HS-27A (cell line): ENCODE measurements at regions not wholly inside any gene's neighbourhood (a gene's known extent, or its start where the extent isn't known, plus 50 kb on each side); places are given as distances from the start of the nearest gene placed in this dataset.

Source experiments
- DNase-seq: peaks from one replicate; pipeline ENCODE4 v3.0.0-alpha.2; 2012; ENCODE audit warnings: low read depth, missing footprints

DNA sequence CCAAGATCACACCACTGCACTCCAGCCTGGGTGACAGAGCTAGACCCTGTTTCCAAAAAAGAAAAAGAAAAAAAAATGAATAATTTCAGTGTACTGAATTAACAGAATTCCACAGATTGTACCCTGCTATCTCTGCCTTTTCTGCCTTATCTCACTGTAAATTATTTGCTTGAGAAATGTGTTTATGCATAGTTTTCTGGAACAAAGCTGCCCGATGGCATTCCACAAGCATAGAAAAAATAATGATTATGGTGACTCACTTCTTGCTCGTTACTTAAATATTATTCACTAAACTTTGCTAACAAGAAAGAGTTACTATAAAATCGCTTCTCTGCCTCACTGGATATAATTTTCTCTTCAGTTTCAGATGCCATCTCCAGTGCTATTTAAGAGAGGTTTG, 88.7 kb upstream of the FAM169A start:
- DNase-seq = no peak

- DNase-seq = peak; percentile 59
These were observed 87.9 kb upstream of the FAM169A start for GRCh38 chr5:74953937-74954720.

DNA sequence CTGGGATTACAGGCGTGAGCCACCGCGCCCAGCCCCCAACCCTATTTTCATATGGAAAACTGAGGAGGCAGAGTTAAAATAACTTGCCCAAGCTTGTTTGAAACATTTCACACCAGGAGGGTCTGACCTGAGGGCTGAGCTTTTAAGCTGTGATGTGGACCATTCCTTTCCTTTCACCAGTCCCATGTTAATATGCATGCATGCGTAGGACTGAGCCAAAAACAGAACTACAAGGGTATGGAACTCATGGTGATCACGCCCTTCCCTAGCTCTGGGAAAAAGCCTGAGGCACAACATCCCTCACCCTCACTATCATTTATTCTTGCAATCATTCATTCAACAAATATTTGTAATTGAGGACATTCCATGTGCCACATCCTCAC, 87.4 kb upstream of the FAM169A start:
- DNase-seq = no peak

GRCh38 chr5:74952406-74952805, 86.2 kb upstream of the FAM169A start:
- no peak for DNase-seq

- no peak for DNase-seq
These were observed 85.7 kb upstream of the FAM169A start for GRCh38 chr5:74951865-74952264.

- DNase-seq = no peak
These were observed 84.8 kb upstream of the FAM169A start for GRCh38 chr5:74950836-74951515.

- no peak for DNase-seq
These were observed 83.8 kb upstream of the FAM169A start for GRCh38 chr5:74949976-74950375.

GRCh38 chr5:74948031-74948546, 81.9 kb upstream of the FAM169A start:
- DNase-seq = no peak

GRCh38 chr5:74946471-74946870, 80.3 kb upstream of the FAM169A start:
- DNase-seq = no peak

DNA sequence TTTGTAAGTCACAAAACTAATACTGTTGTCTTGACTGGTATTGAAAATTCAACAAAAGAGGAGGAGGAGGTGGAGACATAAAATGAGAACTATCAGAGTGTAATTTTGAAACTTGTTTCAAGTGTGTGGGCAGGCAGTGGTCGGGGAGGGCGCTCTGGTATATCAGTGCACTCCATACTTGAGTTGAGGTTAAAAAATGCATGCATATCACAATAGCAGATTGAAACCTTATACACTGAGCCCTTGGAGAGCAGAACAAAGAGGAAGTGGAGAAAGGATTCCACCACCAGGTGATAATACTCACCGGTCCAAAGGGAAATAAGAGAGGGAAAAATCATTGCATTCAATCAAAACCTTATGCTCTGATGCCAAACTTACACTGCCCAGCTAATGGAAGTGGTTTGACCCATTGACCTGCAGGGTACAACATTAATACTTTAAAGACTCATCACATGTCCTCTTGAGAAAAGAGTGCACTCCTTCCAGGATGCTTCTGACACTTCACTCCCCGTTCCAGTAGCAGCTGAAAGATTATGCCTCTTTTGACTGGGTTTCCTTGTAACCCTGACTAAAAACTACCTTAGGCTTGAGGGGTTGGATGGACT, 79.5 kb upstream of the FAM169A start:
- DNase-seq = no peak

DNA sequence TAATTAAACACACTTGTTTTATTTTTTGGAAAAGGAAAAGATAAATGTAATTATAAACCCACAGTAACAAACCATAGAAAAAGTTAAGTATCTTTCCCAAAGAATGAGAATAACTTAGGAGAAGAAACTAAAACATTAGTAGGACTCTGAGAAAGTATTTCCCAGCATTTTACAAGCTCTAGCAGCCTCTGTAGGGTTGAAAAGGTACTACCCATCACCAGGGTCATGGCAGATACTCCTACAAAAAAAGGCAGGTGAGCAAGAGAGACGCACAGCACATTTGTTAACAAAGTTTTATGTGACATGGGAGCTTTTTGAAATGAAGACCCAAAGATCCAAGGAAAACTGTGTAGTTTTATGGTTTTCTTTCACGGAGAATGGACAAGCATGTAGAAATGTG, 77.7 kb upstream of the FAM169A start:
- no peak for DNase-seq

GRCh38 chr5:74942622-74943286, 76.6 kb upstream of the FAM169A start:
- DNase-seq = no peak

DNA sequence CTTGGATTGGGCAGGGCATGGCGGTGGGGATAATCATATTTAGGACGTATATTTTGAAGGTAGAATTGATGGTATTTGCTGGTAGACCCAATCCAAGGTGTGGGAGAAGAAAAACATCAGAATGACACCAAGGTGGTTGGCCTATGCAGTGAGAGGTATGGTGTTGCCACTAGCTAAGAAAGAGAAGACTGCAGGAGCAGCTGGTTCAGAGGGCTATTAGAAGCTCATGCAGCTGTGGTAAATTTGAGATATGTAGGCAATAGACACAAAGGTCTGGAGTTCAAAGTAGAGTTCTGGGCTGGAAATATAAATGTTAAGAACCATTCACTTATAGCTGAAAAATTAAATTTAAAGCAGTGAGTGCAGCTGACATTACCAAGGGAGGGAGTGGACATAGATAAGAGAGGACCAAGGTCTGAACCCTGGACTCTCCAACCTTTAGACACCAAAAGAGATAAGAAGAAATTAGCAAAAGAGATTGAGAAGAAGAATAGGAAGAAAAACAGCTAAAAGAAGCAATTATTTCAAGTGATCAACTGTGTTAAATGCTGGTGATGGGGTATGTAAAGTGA, 74.7 kb upstream of the FAM169A start:
- DNase-seq = no peak

- DNase-seq = no peak
These were observed 72.2 kb upstream of the FAM169A start for GRCh38 chr5:74938250-74938933.

DNA sequence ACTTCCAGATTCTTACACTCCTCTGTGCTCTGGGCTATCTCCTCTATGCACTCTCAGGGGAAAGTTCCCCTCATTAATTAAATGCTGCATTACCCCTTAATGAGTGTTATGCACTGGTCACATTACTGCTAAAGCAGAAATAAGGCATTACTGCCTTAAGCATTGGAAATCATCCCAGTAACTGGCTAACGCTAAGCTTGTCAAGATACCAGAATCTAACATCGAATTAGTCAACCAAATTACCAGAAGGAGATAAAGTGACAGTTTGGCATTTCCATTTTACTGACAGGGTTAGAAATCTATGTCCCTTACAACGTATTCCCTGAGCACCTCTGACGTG, 69.5 kb upstream of the FAM169A start:
- DNase-seq = no peak

DNA sequence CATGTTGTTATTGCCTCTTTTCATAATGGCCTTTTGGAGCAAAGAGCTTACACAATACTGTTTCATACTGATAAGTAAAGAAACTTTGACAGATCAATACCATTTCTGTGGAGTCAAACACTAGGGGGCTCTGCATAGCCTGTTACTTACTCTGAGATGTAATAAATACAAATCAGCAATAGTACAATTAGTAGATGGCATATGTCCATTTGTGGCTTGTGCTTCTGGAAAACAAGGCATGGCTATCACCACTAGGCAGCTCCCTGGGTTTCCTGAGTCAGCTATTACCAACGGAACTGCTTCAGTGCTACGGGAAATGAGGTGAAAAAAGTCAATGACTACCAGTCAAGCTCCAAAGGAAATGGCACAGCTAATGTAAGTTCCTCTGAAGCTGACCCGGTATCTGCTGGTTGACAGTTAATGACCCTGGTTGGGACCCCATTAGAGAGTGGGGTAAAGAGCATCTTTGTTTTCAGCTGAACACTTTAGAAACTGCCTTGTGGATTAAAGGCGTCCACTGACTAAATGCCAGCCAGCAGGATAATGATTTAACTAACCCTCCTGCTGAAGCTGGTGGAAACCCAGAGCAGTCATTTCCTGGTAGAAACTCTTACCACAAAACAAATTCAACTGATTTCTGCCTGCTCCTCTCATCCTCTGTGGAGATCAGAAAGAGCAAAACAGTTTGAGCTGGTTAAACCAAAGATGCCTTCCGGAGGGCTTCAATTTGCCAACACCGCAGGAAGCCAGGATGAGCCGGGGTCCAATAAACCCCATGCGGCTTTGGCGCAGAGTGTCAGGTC, 69.0 kb upstream of the FAM169A start:
- DNase-seq = no peak

DNA sequence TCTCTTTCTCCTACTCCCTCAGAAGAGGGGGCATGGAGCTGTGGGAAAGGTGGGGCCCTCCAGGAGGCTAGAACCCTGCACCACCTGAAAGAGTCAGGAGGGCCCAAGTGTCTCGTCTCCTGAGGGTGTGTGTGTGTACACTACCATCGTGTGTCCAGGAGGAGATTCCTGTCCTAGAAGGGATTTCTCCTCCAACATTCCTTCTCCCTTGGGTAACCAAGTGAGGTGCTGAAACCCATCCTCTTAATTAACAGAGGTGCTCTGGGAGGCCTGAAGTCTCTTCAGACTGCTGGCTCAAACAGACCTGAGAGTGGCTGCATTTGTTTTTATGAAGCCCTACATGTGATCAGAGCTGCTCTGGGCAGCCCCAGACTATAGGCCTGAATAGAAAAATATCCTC, 61.1 kb upstream of the FAM169A start:
- no peak for DNase-seq

DNA sequence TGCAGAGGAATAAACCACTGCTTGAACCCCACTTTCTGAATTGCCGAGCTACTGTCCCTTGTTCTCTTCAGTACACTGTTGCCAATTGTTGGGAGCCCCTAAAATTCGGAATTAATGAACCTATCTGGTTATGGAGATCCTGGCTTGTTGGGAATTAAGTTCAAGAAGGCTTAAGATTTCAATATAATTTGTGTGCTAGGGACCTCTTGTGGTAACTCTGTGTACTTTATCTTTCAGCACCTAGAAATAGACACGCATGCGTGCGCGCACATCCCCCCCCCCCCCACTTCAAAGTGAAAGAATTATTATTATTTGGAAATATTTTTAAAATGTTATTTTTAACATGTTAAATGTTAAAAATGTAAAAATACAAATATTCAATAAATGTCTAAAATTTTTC, 53.3 kb upstream of the FAM169A start:
- DNase-seq = no peak

DNA sequence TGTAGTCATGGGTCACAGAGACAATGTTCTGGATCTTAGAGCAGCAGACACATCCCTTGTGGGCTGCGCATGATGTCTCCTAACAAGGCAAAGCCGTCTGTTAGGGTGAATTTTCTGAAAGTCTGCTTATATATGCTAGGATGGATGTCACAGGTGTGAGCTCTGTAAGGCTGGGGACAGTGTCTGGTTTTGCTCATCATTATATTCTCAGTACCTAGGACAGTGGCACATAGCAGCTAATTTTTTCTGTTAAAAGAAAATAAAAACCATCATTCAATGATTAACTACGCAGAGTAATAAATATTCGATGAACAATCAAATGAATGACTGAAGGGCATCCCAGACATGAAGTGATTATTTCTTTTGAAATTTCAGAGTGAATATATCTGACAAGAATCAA, 52.9 kb upstream of the FAM169A start:
- DNase-seq = no peak

DNA sequence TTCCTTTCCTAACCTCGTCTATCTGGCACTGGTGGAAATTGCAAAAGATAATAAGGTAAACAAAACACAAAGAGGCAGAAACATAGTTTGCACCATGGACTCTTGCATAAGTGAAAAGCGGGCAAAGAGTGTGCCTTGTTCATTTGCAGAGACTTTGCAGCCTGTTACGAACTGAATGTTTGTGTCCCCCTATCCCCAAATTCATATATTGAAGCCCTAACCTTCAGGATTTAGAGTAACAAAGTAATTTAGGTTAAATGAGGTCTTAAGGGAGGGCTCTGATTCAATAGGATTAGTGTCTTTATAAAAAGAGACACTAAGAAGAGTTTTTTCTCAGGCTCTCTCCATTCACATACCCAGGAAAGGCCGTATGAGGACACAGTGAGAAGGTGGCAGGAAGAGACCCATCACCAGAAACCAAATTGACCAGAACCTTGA, 52.1 kb upstream of the FAM169A start:
- DNase-seq = no peak
